ENCODE measurements at regions not wholly inside any gene's neighbourhood (a gene's known extent, or its start where the extent isn't known, plus 50 kb on each side); places are given as distances from the start of the nearest gene placed in this dataset.

- Histone ChIP-seq H3K9me3 (ENCODE audit: control insufficient read depth in 1 of 2, low read length in 2 of 2) (no peaks in the 10 kb centered on the region), H3K4me3 (ENCODE audit: low read depth in 1 of 2, low read length in 2 of 2) (no peak overlapping the region), H3K36me3 (ENCODE audit: control insufficient read depth in 1 of 2, insufficient read depth in 2 of 2, low read length in 2 of 2) (no peaks in the 10 kb centered on the region), H3K4me1 (ENCODE audit: control insufficient read depth in 1 of 2, insufficient read depth in 2 of 2, low read length in 2 of 2) (no peaks in the 10 kb centered on the region), H3K27me3 (ENCODE audit: control insufficient read depth in 1 of 2, insufficient read depth in 2 of 2, low read length in 2 of 2) (no peaks in the 10 kb centered on the region), H3K9ac (ENCODE audit: low read depth in 1 of 2, low read length in 2 of 2) (no peak overlapping the region), H3K27ac (ENCODE audit: low read depth, low read length) (no peak overlapping the region)
Observed at GRCh38 chr4:111890412-111890811, 254.8 kb upstream of the FAM241A start.

GRCh38 chr4:111905511-111905910 is 239.7 kb upstream of the FAM241A start:
- no peaks in the 10 kb centered on the region for H3K4me1 ChIP-seq (ENCODE audit: control insufficient read depth in 1 of 2, insufficient read depth in 2 of 2, low read length in 2 of 2)
- H3K36me3 ChIP-seq (ENCODE audit: control insufficient read depth in 1 of 2, insufficient read depth in 2 of 2, low read length in 2 of 2): no peaks in the 10 kb centered on the region
- no peaks in the 10 kb centered on the region for H3K9me3 ChIP-seq (ENCODE audit: control insufficient read depth in 1 of 2, low read length in 2 of 2)
- no peak overlapping the region for H3K27ac ChIP-seq (ENCODE audit: low read depth, low read length)
- H3K27me3 ChIP-seq (ENCODE audit: control insufficient read depth in 1 of 2, insufficient read depth in 2 of 2, low read length in 2 of 2): no peaks in the 10 kb centered on the region
- H3K4me3 ChIP-seq (ENCODE audit: low read depth in 1 of 2, low read length in 2 of 2): no peak overlapping the region
- H3K9ac ChIP-seq (ENCODE audit: low read depth in 1 of 2, low read length in 2 of 2): no peak overlapping the region

- no peaks in the 10 kb centered on the region for H3K36me3 ChIP-seq (ENCODE audit: control insufficient read depth in 1 of 2, insufficient read depth in 2 of 2, low read length in 2 of 2)
- no peaks in the 10 kb centered on the region for H3K27me3 ChIP-seq (ENCODE audit: control insufficient read depth in 1 of 2, insufficient read depth in 2 of 2, low read length in 2 of 2)
- H3K9me3 ChIP-seq (ENCODE audit: control insufficient read depth in 1 of 2, low read length in 2 of 2): no peaks in the 10 kb centered on the region
- no peak overlapping the region for H3K4me3 ChIP-seq (ENCODE audit: low read depth in 1 of 2, low read length in 2 of 2)
- H3K4me1 ChIP-seq (ENCODE audit: control insufficient read depth in 1 of 2, insufficient read depth in 2 of 2, low read length in 2 of 2): no peaks in the 10 kb centered on the region
- no peak overlapping the region for H3K27ac ChIP-seq (ENCODE audit: low read depth, low read length)
- H3K9ac ChIP-seq (ENCODE audit: low read depth in 1 of 2, low read length in 2 of 2): no peak overlapping the region
Observed at GRCh38 chr4:111919639-111920038, 225.6 kb upstream of the FAM241A start.

GRCh38 chr4:111921714-111922113 is 223.5 kb upstream of the FAM241A start:
- H3K36me3 ChIP-seq (ENCODE audit: control insufficient read depth in 1 of 2, insufficient read depth in 2 of 2, low read length in 2 of 2): no peaks in the 10 kb centered on the region

GRCh38 chr4:111923786-111924185 is 221.5 kb upstream of the FAM241A start:
- Histone ChIP-seq H3K9me3 (ENCODE audit: control insufficient read depth in 1 of 2, low read length in 2 of 2) (no peaks in the 10 kb centered on the region), H3K4me1 (ENCODE audit: control insufficient read depth in 1 of 2, insufficient read depth in 2 of 2, low read length in 2 of 2) (no peaks in the 10 kb centered on the region)

More at GRCh38 chr4:111921714-111922113, 223.5 kb upstream of the FAM241A start:
- H3K9me3 ChIP-seq (ENCODE audit: control insufficient read depth in 1 of 2, low read length in 2 of 2): no peaks in the 10 kb centered on the region
- no peak overlapping the region for H3K9ac ChIP-seq (ENCODE audit: low read depth in 1 of 2, low read length in 2 of 2)
- H3K4me3 ChIP-seq (ENCODE audit: low read depth in 1 of 2, low read length in 2 of 2): no peak overlapping the region
- no peak overlapping the region for H3K27ac ChIP-seq (ENCODE audit: low read depth, low read length)
- H3K4me1 ChIP-seq (ENCODE audit: control insufficient read depth in 1 of 2, insufficient read depth in 2 of 2, low read length in 2 of 2): no peaks in the 10 kb centered on the region
- H3K27me3 ChIP-seq (ENCODE audit: control insufficient read depth in 1 of 2, insufficient read depth in 2 of 2, low read length in 2 of 2): no peaks in the 10 kb centered on the region

GRCh38 chr4:111924696-111925095 is 220.6 kb upstream of the FAM241A start:
- Histone ChIP-seq H3K36me3 (ENCODE audit: control insufficient read depth in 1 of 2, insufficient read depth in 2 of 2, low read length in 2 of 2) (no peaks in the 10 kb centered on the region), H3K9me3 (ENCODE audit: control insufficient read depth in 1 of 2, low read length in 2 of 2) (no peaks in the 10 kb centered on the region), H3K27ac (ENCODE audit: low read depth, low read length) (no peak overlapping the region), H3K9ac (ENCODE audit: low read depth in 1 of 2, low read length in 2 of 2) (no peak overlapping the region), H3K4me1 (ENCODE audit: control insufficient read depth in 1 of 2, insufficient read depth in 2 of 2, low read length in 2 of 2) (no peaks in the 10 kb centered on the region), H3K27me3 (ENCODE audit: control insufficient read depth in 1 of 2, insufficient read depth in 2 of 2, low read length in 2 of 2) (no peaks in the 10 kb centered on the region), H3K4me3 (ENCODE audit: low read depth in 1 of 2, low read length in 2 of 2) (no peak overlapping the region)

More at GRCh38 chr4:111923786-111924185, 221.5 kb upstream of the FAM241A start:
- Histone ChIP-seq H3K4me3 (ENCODE audit: low read depth in 1 of 2, low read length in 2 of 2) (no peak overlapping the region), H3K27me3 (ENCODE audit: control insufficient read depth in 1 of 2, insufficient read depth in 2 of 2, low read length in 2 of 2) (no peaks in the 10 kb centered on the region), H3K9ac (ENCODE audit: low read depth in 1 of 2, low read length in 2 of 2) (no peak overlapping the region), H3K27ac (ENCODE audit: low read depth, low read length) (no peak overlapping the region), H3K36me3 (ENCODE audit: control insufficient read depth in 1 of 2, insufficient read depth in 2 of 2, low read length in 2 of 2) (no peaks in the 10 kb centered on the region)

GRCh38 chr4:111930659-111931058 is 214.6 kb upstream of the FAM241A start:
- no peaks in the 10 kb centered on the region for H3K4me1 ChIP-seq (ENCODE audit: control insufficient read depth in 1 of 2, insufficient read depth in 2 of 2, low read length in 2 of 2)
- H3K4me3 ChIP-seq (ENCODE audit: low read depth in 1 of 2, low read length in 2 of 2): no peak overlapping the region
- H3K27ac ChIP-seq (ENCODE audit: low read depth, low read length): no peak overlapping the region
- H3K9ac ChIP-seq (ENCODE audit: low read depth in 1 of 2, low read length in 2 of 2): no peak overlapping the region
- H3K27me3 ChIP-seq (ENCODE audit: control insufficient read depth in 1 of 2, insufficient read depth in 2 of 2, low read length in 2 of 2): no peaks in the 10 kb centered on the region
- no peaks in the 10 kb centered on the region for H3K9me3 ChIP-seq (ENCODE audit: control insufficient read depth in 1 of 2, low read length in 2 of 2)
- no peaks in the 10 kb centered on the region for H3K36me3 ChIP-seq (ENCODE audit: control insufficient read depth in 1 of 2, insufficient read depth in 2 of 2, low read length in 2 of 2)

- H3K9me3 ChIP-seq (ENCODE audit: control insufficient read depth in 1 of 2, low read length in 2 of 2): no peaks in the 10 kb centered on the region
- H3K36me3 ChIP-seq (ENCODE audit: control insufficient read depth in 1 of 2, insufficient read depth in 2 of 2, low read length in 2 of 2): no peaks in the 10 kb centered on the region
- no peaks in the 10 kb centered on the region for H3K27me3 ChIP-seq (ENCODE audit: control insufficient read depth in 1 of 2, insufficient read depth in 2 of 2, low read length in 2 of 2)
- H3K4me3 ChIP-seq (ENCODE audit: low read depth in 1 of 2, low read length in 2 of 2): no peak overlapping the region
- no peak overlapping the region for H3K27ac ChIP-seq (ENCODE audit: low read depth, low read length)
- H3K9ac ChIP-seq (ENCODE audit: low read depth in 1 of 2, low read length in 2 of 2): no peak overlapping the region
- no peaks in the 10 kb centered on the region for H3K4me1 ChIP-seq (ENCODE audit: control insufficient read depth in 1 of 2, insufficient read depth in 2 of 2, low read length in 2 of 2)
Observed at GRCh38 chr4:111933703-111934102, 211.6 kb upstream of the FAM241A start.

- Histone ChIP-seq H3K36me3 (ENCODE audit: control insufficient read depth in 1 of 2, insufficient read depth in 2 of 2, low read length in 2 of 2) (no peaks in the 10 kb centered on the region), H3K4me1 (ENCODE audit: control insufficient read depth in 1 of 2, insufficient read depth in 2 of 2, low read length in 2 of 2) (no peaks in the 10 kb centered on the region), H3K27me3 (ENCODE audit: control insufficient read depth in 1 of 2, insufficient read depth in 2 of 2, low read length in 2 of 2) (no peaks in the 10 kb centered on the region), H3K27ac (ENCODE audit: low read depth, low read length) (no peak overlapping the region), H3K4me3 (ENCODE audit: low read depth in 1 of 2, low read length in 2 of 2) (no peak overlapping the region), H3K9ac (ENCODE audit: low read depth in 1 of 2, low read length in 2 of 2) (no peak overlapping the region), H3K9me3 (ENCODE audit: control insufficient read depth in 1 of 2, low read length in 2 of 2) (no peaks in the 10 kb centered on the region)
Observed at GRCh38 chr4:111934314-111934713, 210.9 kb upstream of the FAM241A start.

- H3K27me3 ChIP-seq (ENCODE audit: control insufficient read depth in 1 of 2, insufficient read depth in 2 of 2, low read length in 2 of 2): no peaks in the 10 kb centered on the region
- no peaks in the 10 kb centered on the region for H3K9me3 ChIP-seq (ENCODE audit: control insufficient read depth in 1 of 2, low read length in 2 of 2)
- no peak overlapping the region for H3K4me3 ChIP-seq (ENCODE audit: low read depth in 1 of 2, low read length in 2 of 2)
- no peak overlapping the region for H3K9ac ChIP-seq (ENCODE audit: low read depth in 1 of 2, low read length in 2 of 2)
- no peaks in the 10 kb centered on the region for H3K36me3 ChIP-seq (ENCODE audit: control insufficient read depth in 1 of 2, insufficient read depth in 2 of 2, low read length in 2 of 2)
- no peaks in the 10 kb centered on the region for H3K4me1 ChIP-seq (ENCODE audit: control insufficient read depth in 1 of 2, insufficient read depth in 2 of 2, low read length in 2 of 2)
- no peak overlapping the region for H3K27ac ChIP-seq (ENCODE audit: low read depth, low read length)
Observed at GRCh38 chr4:111937368-111937767, 207.9 kb upstream of the FAM241A start.

GRCh38 chr4:111941957-111942356 is 203.3 kb upstream of the FAM241A start:
- Histone ChIP-seq H3K4me3 (ENCODE audit: low read depth in 1 of 2, low read length in 2 of 2) (no peak overlapping the region), H3K4me1 (ENCODE audit: control insufficient read depth in 1 of 2, insufficient read depth in 2 of 2, low read length in 2 of 2) (no peaks in the 10 kb centered on the region), H3K27ac (ENCODE audit: low read depth, low read length) (no peak overlapping the region), H3K9me3 (ENCODE audit: control insufficient read depth in 1 of 2, low read length in 2 of 2) (no peaks in the 10 kb centered on the region), H3K36me3 (ENCODE audit: control insufficient read depth in 1 of 2, insufficient read depth in 2 of 2, low read length in 2 of 2) (no peaks in the 10 kb centered on the region), H3K27me3 (ENCODE audit: control insufficient read depth in 1 of 2, insufficient read depth in 2 of 2, low read length in 2 of 2) (no peaks in the 10 kb centered on the region), H3K9ac (ENCODE audit: low read depth in 1 of 2, low read length in 2 of 2) (no peak overlapping the region)

Data from duodenal mucosa (tissue), 2 donors.